Right renal pelvis (tissue), 4 donors: ENCODE measurements at regions not wholly inside any gene's neighbourhood (a gene's known extent, or its start where the extent isn't known, plus 50 kb on each side); places are given as distances from the start of the nearest gene placed in this dataset.

Experiments
- DNase-seq, 4 donors: peaks; one replicate each; pipeline ENCODE4 v3.0.0-alpha.2; 2013; ENCODE audit warnings: low read depth in 4 of 4, low spot score in 3 of 4, missing footprints in 1 of 4

GRCh38 chr6:23446469-23446967, 679.5 kb upstream of the NRSN1 start:
- DNase-seq, result peak; percentile 49 to 63 (median 60)

- no peak for DNase-seq
Measured at GRCh38 chr6:23447731-23448130, 678.3 kb upstream of the NRSN1 start.

- DNase-seq, result no peak
Measured at GRCh38 chr6:23448281-23448680, 677.7 kb upstream of the NRSN1 start.

GRCh38 chr6:23454080-23454976, 671.7 kb upstream of the NRSN1 start:
- no peak for DNase-seq

GRCh38 chr6:23455754-23456153, 670.3 kb upstream of the NRSN1 start:
- no peak for DNase-seq

GRCh38 chr6:23456396-23456795, 669.6 kb upstream of the NRSN1 start:
- no peak for DNase-seq

- DNase-seq, result no peak
Measured at GRCh38 chr6:23457321-23457720, 668.7 kb upstream of the NRSN1 start.

GRCh38 chr6:23465912-23466311, 660.1 kb upstream of the NRSN1 start:
- DNase-seq, result no peak

GRCh38 chr6:23477586-23477985, 648.4 kb upstream of the NRSN1 start:
- DNase-seq, result no peak

- DNase-seq, result no peak
Measured at GRCh38 chr6:23478312-23478711, 647.7 kb upstream of the NRSN1 start.

GRCh38 chr6:23483896-23484295, 642.1 kb upstream of the NRSN1 start:
- no peak for DNase-seq

- DNase-seq, result no peak
Measured at GRCh38 chr6:23494367-23494766, 631.6 kb upstream of the NRSN1 start.

- DNase-seq, result no peak
Measured at GRCh38 chr6:23498013-23498412, 628.0 kb upstream of the NRSN1 start.

GRCh38 chr6:23499549-23499948, 626.5 kb upstream of the NRSN1 start:
- DNase-seq, result no peak

GRCh38 chr6:23503173-23503572, 622.8 kb upstream of the NRSN1 start:
- DNase-seq, result no peak

GRCh38 chr6:23505026-23505425, 621.0 kb upstream of the NRSN1 start:
- DNase-seq, result no peak

GRCh38 chr6:23510778-23511510, 615.1 kb upstream of the NRSN1 start:
- DNase-seq, result no peak

- no peak for DNase-seq
Measured at GRCh38 chr6:23511817-23512216, 614.2 kb upstream of the NRSN1 start.

- DNase-seq, result no peak
Measured at GRCh38 chr6:23518294-23518693, 607.7 kb upstream of the NRSN1 start.

- DNase-seq, result no peak
Measured at GRCh38 chr6:23522792-23523547, 603.0 kb upstream of the NRSN1 start.

- DNase-seq, result no peak
Measured at GRCh38 chr6:23523771-23524170, 602.2 kb upstream of the NRSN1 start.
